Esophagus muscularis mucosa (tissue), 3 donors: ENCODE measurements at regions not wholly inside any gene's neighbourhood (a gene's known extent, or its start where the extent isn't known, plus 50 kb on each side); places are given as distances from the start of the nearest gene placed in this dataset.

Source experiments
- POLR2A ChIP-seq: fragments of 450-650 bp; IDR thresholded peaks from one replicate; pipeline ENCODE4 v1.6.1; 2017; ENCODE audit warnings: antibody characterized with exemption, moderate library complexity, mild to moderate bottlenecking, low read depth
- TF ChIP-seq, protein P1 (sequence below), 3 experiments: fragments of 200-600 bp in 2 of 3; fragments of 450-650 bp in 1 of 3; sonication (generic) in 2 of 3; IDR thresholded peaks; one replicate each; pipeline ENCODE4 v1.5.1; 2017 to 2019; ENCODE audit warnings: antibody characterized with exemption in 3 of 3, mild to moderate bottlenecking in 2 of 3, moderate library complexity in 1 of 3

DNA sequence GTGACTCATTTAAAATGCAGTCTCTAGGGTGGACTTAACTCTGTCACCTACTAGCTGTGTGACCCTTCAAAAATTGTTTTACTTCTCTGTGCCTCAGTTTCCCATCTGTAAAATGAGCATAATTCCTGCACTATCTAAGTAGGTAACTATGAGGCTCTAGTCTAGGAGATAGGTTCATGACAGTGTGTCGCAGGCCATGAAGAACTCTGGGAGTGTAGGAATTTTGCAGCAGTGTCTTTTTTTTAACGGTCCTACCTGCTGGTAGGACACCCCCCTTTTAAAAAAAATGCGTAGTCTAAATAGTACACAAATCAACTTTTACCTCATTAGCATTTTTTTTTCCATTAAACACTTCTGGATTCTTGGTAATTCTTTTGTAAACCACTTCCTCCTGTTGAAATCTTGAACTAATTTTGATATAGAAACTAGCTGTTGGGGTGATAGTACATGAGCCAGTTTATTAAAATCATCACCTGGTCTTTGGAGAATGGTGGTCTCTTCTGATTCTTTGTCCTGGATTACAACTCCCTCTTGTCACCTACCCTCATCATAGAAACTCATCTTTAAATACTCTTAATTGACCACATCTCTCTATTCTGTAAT is 86.0 kb upstream of the SLC38A2 start:
- TF ChIP-seq, protein P1, sequence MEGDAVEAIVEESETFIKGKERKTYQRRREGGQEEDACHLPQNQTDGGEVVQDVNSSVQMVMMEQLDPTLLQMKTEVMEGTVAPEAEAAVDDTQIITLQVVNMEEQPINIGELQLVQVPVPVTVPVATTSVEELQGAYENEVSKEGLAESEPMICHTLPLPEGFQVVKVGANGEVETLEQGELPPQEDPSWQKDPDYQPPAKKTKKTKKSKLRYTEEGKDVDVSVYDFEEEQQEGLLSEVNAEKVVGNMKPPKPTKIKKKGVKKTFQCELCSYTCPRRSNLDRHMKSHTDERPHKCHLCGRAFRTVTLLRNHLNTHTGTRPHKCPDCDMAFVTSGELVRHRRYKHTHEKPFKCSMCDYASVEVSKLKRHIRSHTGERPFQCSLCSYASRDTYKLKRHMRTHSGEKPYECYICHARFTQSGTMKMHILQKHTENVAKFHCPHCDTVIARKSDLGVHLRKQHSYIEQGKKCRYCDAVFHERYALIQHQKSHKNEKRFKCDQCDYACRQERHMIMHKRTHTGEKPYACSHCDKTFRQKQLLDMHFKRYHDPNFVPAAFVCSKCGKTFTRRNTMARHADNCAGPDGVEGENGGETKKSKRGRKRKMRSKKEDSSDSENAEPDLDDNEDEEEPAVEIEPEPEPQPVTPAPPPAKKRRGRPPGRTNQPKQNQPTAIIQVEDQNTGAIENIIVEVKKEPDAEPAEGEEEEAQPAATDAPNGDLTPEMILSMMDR (IDR thresholded peaks at IDR 0.05): no peak
- TF ChIP-seq POLR2A: no peak
